SK-N-SH (cell line): ENCODE measurements at regions not wholly inside any gene's neighbourhood (a gene's known extent, or its start where the extent isn't known, plus 50 kb on each side); places are given as distances from the start of the nearest gene placed in this dataset.
"Not testable (repeated sequence)": the region's sequence is repeated elsewhere in the genome, so short reads cannot be mapped to it uniquely, and the experiment has no call there.

Source experiments
- CTCF ChIA-PET: fragments of 300-600, 350-600 bp; formaldehyde crosslinking; extraction: SDS; loops from one replicate; lab custom pipeline; 2021; lab: Yijun Ruan, JAX
- POLR2A ChIA-PET: fragments of 350-600 bp; sonication (Branson Sonifier 250); formaldehyde crosslinking; extraction: SDS; loops from one replicate; lab custom pipeline; 2020; ENCODE audit warnings: antibody characterized with exemption, inconsistent platforms; lab: Yijun Ruan, JAX
- DNase-seq: peaks from one replicate; pipeline ENCODE4 v3.0.0; 2012
- H2AFZ ChIP-seq: fragments of 200-600 bp; sonication (generic); 2 replicates; pipeline ENCODE4 v1.8.1; 2016; ENCODE audit warnings: antibody characterized with exemption, mild to moderate bottlenecking, low read depth
- H3F3A ChIP-seq: fragments of 200-600 bp; sonication (generic); replicated peaks from 2 replicates; pipeline ENCODE3; 2016; ENCODE audit warnings: antibody characterized with exemption, mild to moderate bottlenecking; ENCODE audit not compliant: insufficient read depth
- H3K27ac ChIP-seq, 2 experiments: fragments of 200-500 bp in 1 of 2; fragments of 200-600 bp in 1 of 2; sonication (Bioruptor generic) in 1 of 2; sonication (generic), shearing (Covaris generic) in 1 of 2; 2 replicates each; pipeline versions ENCODE4 v1.5.1 to v1.6.1; 2014 to 2016; ENCODE audit warnings: low read depth in 2 of 2, inconsistent platforms in 1 of 2, low read length in 1 of 2, mild to moderate bottlenecking in 1 of 2, mixed read lengths in 1 of 2
- H3K27me3 ChIP-seq: fragments of 200-600 bp; sonication (generic), shearing (Covaris generic); 2 replicates; pipeline ENCODE4 v1.6.1; 2016; ENCODE audit warnings: mixed run types; ENCODE audit not compliant: insufficient read depth
- H3K36me3 ChIP-seq, 2 experiments: fragments of 200-500 bp in 1 of 2; fragments of 200-600 bp in 1 of 2; sonication (Bioruptor generic) in 1 of 2; sonication (generic) in 1 of 2; replicated peaks in 1 of 2; 2 replicates each; pipeline versions ENCODE3 to v1.5.1; 2014 to 2016; ENCODE audit warnings: low read length in 1 of 2, mild to moderate bottlenecking in 1 of 2; ENCODE audit not compliant: insufficient read depth in 2 of 2, control insufficient read depth in 1 of 2
- H3K4me1 ChIP-seq, 2 experiments: fragments of 200-500 bp in 1 of 2; fragments of 200-600 bp in 1 of 2; sonication (Bioruptor generic) in 1 of 2; sonication (generic), shearing (Covaris generic) in 1 of 2; 2 replicates each; pipeline versions ENCODE4 v1.5.1 to v1.6.1; 2014 to 2016; ENCODE audit warnings: low read depth in 1 of 2, low read length in 1 of 2, mixed run types in 1 of 2; ENCODE audit not compliant: insufficient read depth in 2 of 2, control insufficient read depth in 1 of 2
- H3K4me2 ChIP-seq: fragments of 200-600 bp; sonication (generic), shearing (Covaris generic); 2 replicates; pipeline ENCODE4 v1.6.1; 2017; ENCODE audit warnings: mixed run types
- H3K4me3 ChIP-seq, 2 experiments: fragments of 200-500 bp in 1 of 2; fragments of 200-600 bp in 1 of 2; sonication (Bioruptor generic) in 1 of 2; sonication (generic), shearing (Covaris generic) in 1 of 2; 2 replicates each; pipeline versions ENCODE4 v1.5.1 to v1.8.1; 2014 to 2016; ENCODE audit warnings: low read depth in 2 of 2, inconsistent platforms in 1 of 2, low read length in 1 of 2, mild to moderate bottlenecking in 1 of 2, mixed read lengths in 1 of 2, moderate library complexity in 1 of 2
- H3K79me2 ChIP-seq: fragments of 200-600 bp; sonication (generic); 2 replicates; pipeline ENCODE4 v1.8.1; 2017; ENCODE audit warnings: mild to moderate bottlenecking; ENCODE audit not compliant: insufficient read depth
- H3K9ac ChIP-seq: fragments of 200-600 bp; sonication (generic); 2 replicates; pipeline ENCODE4 v1.6.1; 2017; ENCODE audit warnings: mixed run types
- H3K9me2 ChIP-seq: fragments of 200-600 bp; sonication (generic); 2 replicates; pipeline ENCODE4 v1.6.1; 2017; ENCODE audit warnings: mixed run types
- H3K9me3 ChIP-seq: fragments of 200-600 bp; sonication (generic); 2 replicates; pipeline ENCODE4 v1.6.1; 2017; ENCODE audit warnings: mixed run types, mild to moderate bottlenecking, moderate library complexity
- H4K20me1 ChIP-seq: fragments of 200-600 bp; sonication (generic); 2 replicates; pipeline ENCODE4 v1.6.1; 2017; ENCODE audit warnings: mild to moderate bottlenecking, mixed run types; ENCODE audit not compliant: insufficient read depth
- GATA2 ChIP-seq: sonication (generic); formaldehyde crosslinking; IDR thresholded peaks from 2 replicates; pipeline ENCODE4 v1.5.0; 2020; ENCODE audit warnings: mild to moderate bottlenecking, missing genetic modification reagents
- MEF2A ChIP-seq: IDR thresholded peaks from 2 replicates; pipeline ENCODE4 v1.4.0; 2012; ENCODE audit warnings: low read depth, borderline replicate concordance
- RCOR1 ChIP-seq: fragments of 150-350 bp; IDR thresholded peaks from 2 replicates; pipeline ENCODE4 v1.6.1; 2017; ENCODE audit warnings: antibody characterized with exemption, low read length
- YY1 ChIP-seq: IDR thresholded peaks from 2 replicates; pipeline ENCODE4 v1.4.0; 2012; ENCODE audit warnings: low read depth, mild to moderate bottlenecking
- WGBS: methylation state at CpG from one replicate; pipeline ENCODE4 v1.1.6; 2017; ENCODE audit warnings: low lambda C conversion rate; 5-methylcytosine and 5-hydroxymethylcytosine counted together
- TF ChIP-seq, protein P1 (sequence below): IDR thresholded peaks from 2 replicates; pipeline ENCODE4 v1.6.1; 2012; ENCODE audit warnings: mild to moderate bottlenecking, low read depth, low read length, moderate library complexity
- TF ChIP-seq, protein P2 (sequence below): IDR thresholded peaks from 2 replicates; pipeline ENCODE4 v1.4.0; 2012; ENCODE audit warnings: low read depth, borderline replicate concordance

GRCh38 chr1:61028136-61028535, 54.2 kb upstream of the NFIA start:
- Histone ChIP-seq H3K9me2 (no peaks in the 10 kb centered on the region), H3K9me3 (no peaks in the 10 kb centered on the region), H3K4me3 (no peak overlapping the region), H3K9ac (no peak overlapping the region), H2AFZ (no peak overlapping the region), H3K4me2 (no peak overlapping the region), H3K27me3 (no peaks in the 10 kb centered on the region), H3K36me3 (no peaks in the 10 kb centered on the region), H3F3A (no peaks in the 10 kb centered on the region), H3K27ac (no peak overlapping the region), H3K4me1 (peaks cover 0 to 2% of the 10 kb centered on the region in 2 experiments; a peak in 1 of 4 replicates), H4K20me1 (no peaks in the 10 kb centered on the region), H3K79me2 (no peaks in the 10 kb centered on the region)
- WGBS, result 91% methylated on average over 4 of the region's 4 CpGs
- no peak for DNase-seq
- TF ChIP-seq YY1, result no peak
- CTCF ChIA-PET, result no interaction called here
- POLR2A ChIA-PET, result no interaction called here

DNA sequence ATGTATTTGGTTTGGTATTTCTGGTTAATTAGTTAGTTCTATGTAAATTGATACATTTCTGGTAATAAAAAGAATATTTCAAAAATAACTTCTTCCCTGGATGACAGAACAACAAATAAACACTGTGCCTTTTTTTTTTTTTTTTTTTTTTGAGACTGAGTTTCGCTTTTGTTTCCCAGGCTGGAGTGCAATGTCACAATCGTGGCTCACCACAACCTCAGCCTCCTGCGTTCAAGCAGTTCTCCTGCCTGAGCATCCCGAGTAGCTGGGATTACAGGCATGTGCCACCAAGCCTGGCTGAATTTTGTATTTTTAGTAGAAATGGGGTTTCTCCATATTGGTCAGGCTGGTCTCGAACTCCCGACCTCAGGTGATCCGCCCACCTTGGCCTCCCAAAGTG, 64.3 kb upstream of the NFIA start:
- CTCF ChIA-PET, result interaction anchor here (1.4 to 1.5 kb wide), 2 partner anchors 32 to 42 kb away, joined by 3 to 5 read pairs; no protein-coding TSS in a partner anchor
- not testable (repeated sequence) for DNase-seq
- 83% methylated on average over 7 of the region's 7 CpGs for WGBS

DNA sequence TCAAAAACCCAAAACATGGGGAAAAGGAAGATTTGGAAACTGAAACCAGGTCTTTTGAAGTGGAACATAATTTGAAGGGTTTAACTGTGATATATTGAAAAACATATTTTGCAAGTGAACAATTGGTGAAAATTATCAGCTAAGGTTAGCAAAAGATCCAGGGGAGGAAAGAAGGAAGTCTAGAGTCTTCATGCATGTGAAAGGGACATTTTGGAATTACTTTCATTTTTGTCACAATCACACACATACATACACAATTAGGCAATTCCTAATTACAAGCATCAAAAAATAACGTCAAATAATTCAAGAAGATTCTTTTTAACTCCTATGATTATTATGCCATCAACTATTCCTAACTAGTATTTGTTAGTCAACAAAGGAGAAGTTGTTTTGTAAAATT, 64.7 kb upstream of the NFIA start:
- ChIA-PET POLR2A (no interaction called here), CTCF (interaction anchor here (1.4 kb wide), 1 partner anchor 33 kb away, joined by 3 read pairs; no protein-coding TSS in a partner anchor)
- Histone ChIP-seq H3K4me2 (no peak overlapping the region), H4K20me1 (no peaks in the 10 kb centered on the region), H3K4me3 (no peak overlapping the region), H3K36me3 (no peaks in the 10 kb centered on the region), H3K4me1 (peaks cover 0 to 19% of the 10 kb centered on the region in 2 experiments; a peak in 2 of 4 replicates), H3F3A (no peaks in the 10 kb centered on the region), H3K9me3 (no peaks in the 10 kb centered on the region), H3K27ac (no peak overlapping the region), H2AFZ (no peak overlapping the region), H3K9me2 (no peaks in the 10 kb centered on the region), H3K27me3 (no peaks in the 10 kb centered on the region), H3K9ac (no peak overlapping the region), H3K79me2 (no peaks in the 10 kb centered on the region)
- TF ChIP-seq, protein P1, sequence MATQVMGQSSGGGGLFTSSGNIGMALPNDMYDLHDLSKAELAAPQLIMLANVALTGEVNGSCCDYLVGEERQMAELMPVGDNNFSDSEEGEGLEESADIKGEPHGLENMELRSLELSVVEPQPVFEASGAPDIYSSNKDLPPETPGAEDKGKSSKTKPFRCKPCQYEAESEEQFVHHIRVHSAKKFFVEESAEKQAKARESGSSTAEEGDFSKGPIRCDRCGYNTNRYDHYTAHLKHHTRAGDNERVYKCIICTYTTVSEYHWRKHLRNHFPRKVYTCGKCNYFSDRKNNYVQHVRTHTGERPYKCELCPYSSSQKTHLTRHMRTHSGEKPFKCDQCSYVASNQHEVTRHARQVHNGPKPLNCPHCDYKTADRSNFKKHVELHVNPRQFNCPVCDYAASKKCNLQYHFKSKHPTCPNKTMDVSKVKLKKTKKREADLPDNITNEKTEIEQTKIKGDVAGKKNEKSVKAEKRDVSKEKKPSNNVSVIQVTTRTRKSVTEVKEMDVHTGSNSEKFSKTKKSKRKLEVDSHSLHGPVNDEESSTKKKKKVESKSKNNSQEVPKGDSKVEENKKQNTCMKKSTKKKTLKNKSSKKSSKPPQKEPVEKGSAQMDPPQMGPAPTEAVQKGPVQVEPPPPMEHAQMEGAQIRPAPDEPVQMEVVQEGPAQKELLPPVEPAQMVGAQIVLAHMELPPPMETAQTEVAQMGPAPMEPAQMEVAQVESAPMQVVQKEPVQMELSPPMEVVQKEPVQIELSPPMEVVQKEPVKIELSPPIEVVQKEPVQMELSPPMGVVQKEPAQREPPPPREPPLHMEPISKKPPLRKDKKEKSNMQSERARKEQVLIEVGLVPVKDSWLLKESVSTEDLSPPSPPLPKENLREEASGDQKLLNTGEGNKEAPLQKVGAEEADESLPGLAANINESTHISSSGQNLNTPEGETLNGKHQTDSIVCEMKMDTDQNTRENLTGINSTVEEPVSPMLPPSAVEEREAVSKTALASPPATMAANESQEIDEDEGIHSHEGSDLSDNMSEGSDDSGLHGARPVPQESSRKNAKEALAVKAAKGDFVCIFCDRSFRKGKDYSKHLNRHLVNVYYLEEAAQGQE, result no peak
- TF ChIP-seq RCOR1, result no peak
- no peak for TF ChIP-seq MEF2A
- TF ChIP-seq, protein P2, sequence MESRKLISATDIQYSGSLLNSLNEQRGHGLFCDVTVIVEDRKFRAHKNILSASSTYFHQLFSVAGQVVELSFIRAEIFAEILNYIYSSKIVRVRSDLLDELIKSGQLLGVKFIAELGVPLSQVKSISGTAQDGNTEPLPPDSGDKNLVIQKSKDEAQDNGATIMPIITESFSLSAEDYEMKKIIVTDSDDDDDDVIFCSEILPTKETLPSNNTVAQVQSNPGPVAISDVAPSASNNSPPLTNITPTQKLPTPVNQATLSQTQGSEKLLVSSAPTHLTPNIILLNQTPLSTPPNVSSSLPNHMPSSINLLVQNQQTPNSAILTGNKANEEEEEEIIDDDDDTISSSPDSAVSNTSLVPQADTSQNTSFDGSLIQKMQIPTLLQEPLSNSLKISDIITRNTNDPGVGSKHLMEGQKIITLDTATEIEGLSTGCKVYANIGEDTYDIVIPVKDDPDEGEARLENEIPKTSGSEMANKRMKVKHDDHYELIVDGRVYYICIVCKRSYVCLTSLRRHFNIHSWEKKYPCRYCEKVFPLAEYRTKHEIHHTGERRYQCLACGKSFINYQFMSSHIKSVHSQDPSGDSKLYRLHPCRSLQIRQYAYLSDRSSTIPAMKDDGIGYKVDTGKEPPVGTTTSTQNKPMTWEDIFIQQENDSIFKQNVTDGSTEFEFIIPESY, result no peak
- TF ChIP-seq GATA2, result no peak
- WGBS, result 83% methylated on average over 1 of the region's 1 CpG
- DNase-seq, result no peak

More for the DNA sequence above, 64.3 kb upstream of the NFIA start:
- H3K36me3 ChIP-seq, H3K4me3 ChIP-seq, H3K4me2 ChIP-seq, H3K27me3 ChIP-seq, H3K27ac ChIP-seq, POLR2A ChIA-PET, H4K20me1 ChIP-seq, H3K9ac ChIP-seq, H2AFZ ChIP-seq, H3F3A ChIP-seq, H3K9me2 ChIP-seq, H3K9me3 ChIP-seq, H3K79me2 ChIP-seq: not testable (repeated sequence)
- H3K4me1 ChIP-seq, result peaks cover 0 to 16% of the 10 kb centered on the region in 2 experiments; a peak in 2 of 4 replicates
